Mucosa of descending colon (tissue), 3 donors: ENCODE measurements at regions not wholly inside any gene's neighbourhood (a gene's known extent, or its start where the extent isn't known, plus 50 kb on each side); places are given as distances from the start of the nearest gene placed in this dataset.
A peak's percentile ranks its signal among the peaks of the same experiment; 100 is the strongest.

Experiments used
- ATAC-seq: fragments of 200-7000 bp; cut with Tn5 transposase; one replicate; pipeline ENCODE4 v1.9.1; 2020; ENCODE audit warnings: mild to moderate bottlenecking, moderate library complexity
- DNase-seq, 3 donors: peaks; one replicate each; pipeline ENCODE4 v3.0.0-alpha.2; 2020
- H3K36me3 ChIP-seq: fragments of 200-600 bp; one replicate; pipeline ENCODE4 v1.8.0; 2021; ENCODE audit warnings: low read depth, mild to moderate bottlenecking
- H3K4me1 ChIP-seq: fragments of 200-600 bp; one replicate; pipeline ENCODE4 v1.8.0; 2021; ENCODE audit warnings: low read depth, mild to moderate bottlenecking
- H3K4me3 ChIP-seq: fragments of 200-600 bp; one replicate; pipeline ENCODE4 v1.8.0; 2021; ENCODE audit warnings: mild to moderate bottlenecking
- H3K9me3 ChIP-seq: fragments of 200-600 bp; one replicate; pipeline ENCODE4 v1.8.0; 2021; ENCODE audit warnings: mild to moderate bottlenecking
- intact Hi-C, 2 donors: fragments of 100-400 bp; cut with DNase I in 1 of 2; cut with micrococcal nuclease in 1 of 2; formaldehyde crosslinking; loops; one replicate each; pipeline versions ENCODE4 v1.11.0 to v1.11.1; 2022; cut with DNase I, micrococcal nuclease
- TF ChIP-seq, protein P1 (sequence below): fragments of 200-600 bp; IDR thresholded peaks from one replicate; pipeline ENCODE4 v1.8.0; 2022; ENCODE audit warnings: antibody characterized with exemption, mild to moderate bottlenecking
- donor health status: DM: no; HTN: no; CAD: no; lungs with moderate emphysema.
- donor health status: DM: no; HTN: no; CAD: no.
- donor health status: DM: no; HTN: yes; CAD: no.

DNA sequence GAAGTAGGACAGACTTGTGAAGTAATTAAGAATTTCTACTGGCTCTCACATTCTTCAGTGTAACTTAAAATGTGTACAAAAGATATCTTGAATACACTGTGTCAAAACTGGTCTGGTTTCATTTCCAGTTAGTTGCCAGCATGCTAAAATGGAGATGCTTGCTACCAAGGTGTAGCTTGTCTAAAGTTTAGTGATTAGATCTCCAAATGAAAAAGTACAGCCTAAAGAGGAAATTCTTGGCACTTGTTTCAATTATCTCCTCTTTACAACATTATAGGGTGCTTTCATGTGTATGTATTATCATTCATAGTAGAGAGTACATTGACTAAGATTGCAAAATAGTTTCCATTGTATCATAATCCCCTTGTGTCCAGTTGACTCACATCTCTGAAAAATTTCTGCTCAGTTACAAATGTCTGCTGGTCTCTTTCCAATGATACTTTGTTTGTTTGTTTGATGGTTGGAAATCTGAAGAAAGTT lies 97.3 kb upstream of the SPRY1 start:
- no peaks in the 10 kb centered on the region for H3K4me1 ChIP-seq
- H3K4me3 ChIP-seq, result no peak overlapping the region
- no peaks in the 10 kb centered on the region for H3K9me3 ChIP-seq
- no peaks in the 10 kb centered on the region for H3K36me3 ChIP-seq
- TF ChIP-seq, protein P1, sequence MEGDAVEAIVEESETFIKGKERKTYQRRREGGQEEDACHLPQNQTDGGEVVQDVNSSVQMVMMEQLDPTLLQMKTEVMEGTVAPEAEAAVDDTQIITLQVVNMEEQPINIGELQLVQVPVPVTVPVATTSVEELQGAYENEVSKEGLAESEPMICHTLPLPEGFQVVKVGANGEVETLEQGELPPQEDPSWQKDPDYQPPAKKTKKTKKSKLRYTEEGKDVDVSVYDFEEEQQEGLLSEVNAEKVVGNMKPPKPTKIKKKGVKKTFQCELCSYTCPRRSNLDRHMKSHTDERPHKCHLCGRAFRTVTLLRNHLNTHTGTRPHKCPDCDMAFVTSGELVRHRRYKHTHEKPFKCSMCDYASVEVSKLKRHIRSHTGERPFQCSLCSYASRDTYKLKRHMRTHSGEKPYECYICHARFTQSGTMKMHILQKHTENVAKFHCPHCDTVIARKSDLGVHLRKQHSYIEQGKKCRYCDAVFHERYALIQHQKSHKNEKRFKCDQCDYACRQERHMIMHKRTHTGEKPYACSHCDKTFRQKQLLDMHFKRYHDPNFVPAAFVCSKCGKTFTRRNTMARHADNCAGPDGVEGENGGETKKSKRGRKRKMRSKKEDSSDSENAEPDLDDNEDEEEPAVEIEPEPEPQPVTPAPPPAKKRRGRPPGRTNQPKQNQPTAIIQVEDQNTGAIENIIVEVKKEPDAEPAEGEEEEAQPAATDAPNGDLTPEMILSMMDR, result no peak
- intact Hi-C loops, result no loop called here
- DNase-seq (no peak), ATAC-seq (no peak)

GRCh38 chr4:123300222-123301039 lies 96.2 kb upstream of the SPRY1 start:
- H3K4me3 ChIP-seq, result no peak overlapping the region
- H3K9me3 ChIP-seq, result no peaks in the 10 kb centered on the region
- no peaks in the 10 kb centered on the region for H3K36me3 ChIP-seq
- H3K4me1 ChIP-seq, result no peaks in the 10 kb centered on the region
- intact Hi-C loops, result no loop called here
- DNase-seq, result no peak
- TF ChIP-seq, protein P1, result no peak
- ATAC-seq, result peak; percentile 54

DNA sequence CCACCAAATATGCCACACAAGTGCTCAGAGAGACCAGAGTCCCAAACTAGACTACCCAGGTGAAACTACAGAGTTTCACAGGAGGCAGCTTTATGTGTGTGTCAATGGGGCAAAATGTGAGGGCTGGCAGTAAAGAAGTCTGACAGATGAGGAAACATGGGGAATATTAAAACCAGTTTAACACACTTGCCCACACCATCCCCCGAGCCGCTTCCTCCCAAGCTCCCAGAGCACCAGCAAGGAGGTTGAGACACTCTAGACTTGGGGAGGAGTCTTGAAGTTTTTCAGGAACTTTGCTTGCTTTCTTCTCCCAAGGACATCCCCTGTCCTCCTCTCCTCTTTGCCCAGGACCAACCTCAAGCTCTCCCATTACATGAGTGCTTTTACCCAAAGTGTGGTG lies 94.7 kb upstream of the SPRY1 start:
- intact Hi-C loops, result no loop called here
- no peak for ATAC-seq
- Histone ChIP-seq H3K4me3 (no peak overlapping the region), H3K36me3 (no peaks in the 10 kb centered on the region), H3K9me3 (no peaks in the 10 kb centered on the region), H3K4me1 (no peaks in the 10 kb centered on the region)
- TF ChIP-seq, protein P1, result no peak
- no peak for DNase-seq

DNA sequence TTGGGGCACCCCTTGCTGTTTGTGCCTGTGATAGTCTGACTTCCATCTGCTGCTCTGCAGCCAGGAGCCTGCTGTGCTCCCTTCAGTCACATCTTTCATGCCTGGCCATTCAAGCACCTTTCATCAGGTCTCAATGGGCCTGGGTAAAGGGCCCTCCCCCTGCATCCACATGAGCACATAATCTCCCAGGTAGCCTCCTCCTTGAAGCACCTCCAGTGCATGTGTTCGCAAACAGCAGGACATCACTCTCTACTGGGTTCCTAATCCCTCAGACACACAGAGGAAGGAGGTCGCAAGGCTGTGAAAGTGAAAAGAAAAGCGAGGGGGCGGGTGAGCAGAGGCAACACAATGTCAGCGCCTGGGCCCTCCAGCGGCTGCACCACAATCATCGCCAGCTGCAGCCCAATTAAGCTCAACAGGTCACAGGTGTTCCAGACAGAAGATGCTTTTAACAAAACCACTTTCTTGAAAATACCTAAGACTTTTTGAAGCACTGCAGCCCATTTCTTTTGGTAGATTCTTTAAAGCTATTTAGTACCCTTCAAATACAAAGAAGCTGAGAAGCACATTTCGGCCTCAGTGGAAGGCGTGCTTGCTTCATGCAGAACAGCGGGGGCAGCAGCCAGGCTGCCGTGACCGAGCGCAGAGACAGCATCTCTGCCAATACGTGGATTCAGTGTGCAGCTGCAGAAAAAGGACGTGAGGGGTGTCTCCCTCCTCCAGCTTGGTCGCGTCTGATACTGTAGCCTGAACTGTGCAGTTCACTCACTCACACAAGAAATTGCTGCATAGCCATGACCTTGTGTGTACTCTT lies 92.2 kb upstream of the SPRY1 start:
- DNase-seq (no peak), ATAC-seq (no peak)
- no peaks in the 10 kb centered on the region for H3K9me3 ChIP-seq
- TF ChIP-seq, protein P1, result no peak
- H3K4me3 ChIP-seq, result no peak overlapping the region
- intact Hi-C loops, result no loop called here
- H3K36me3 ChIP-seq, result no peaks in the 10 kb centered on the region
- H3K4me1 ChIP-seq, result no peaks in the 10 kb centered on the region

GRCh38 chr4:123305736-123306135 lies 90.9 kb upstream of the SPRY1 start:
- ATAC-seq, result no peak
- DNase-seq, result no peak
- intact Hi-C loops, result no loop called here
- H3K4me3 ChIP-seq, result no peak overlapping the region
- H3K36me3 ChIP-seq, result no peaks in the 10 kb centered on the region
- TF ChIP-seq, protein P1, result no peak
- H3K9me3 ChIP-seq, result no peaks in the 10 kb centered on the region
- no peaks in the 10 kb centered on the region for H3K4me1 ChIP-seq
